MM.1S (cell line): ENCODE measurements at regions not wholly inside any gene's neighbourhood (a gene's known extent, or its start where the extent isn't known, plus 50 kb on each side); places are given as distances from the start of the nearest gene placed in this dataset.

ENCODE experiments used
- CTCF ChIP-seq: fragments of 300-600 bp; sonication (generic); IDR thresholded peaks from 2 replicates; pipeline ENCODE4 v1.5.1; 2016; ENCODE audit warnings: antibody characterized with exemption, low read length, mixed read lengths
- EZH2 ChIP-seq: fragments of 300-600 bp; sonication (generic); optimal IDR thresholded peaks from 2 replicates; pipeline ENCODE3; 2017; ENCODE audit warnings: low read depth, mild to moderate bottlenecking, antibody characterized with exemption, low read length, mixed read lengths
- EZH2phosphoT487 ChIP-seq: fragments of 300-600 bp; sonication (generic); IDR thresholded peaks from 2 replicates; pipeline ENCODE4 v1.6.1; 2018; ENCODE audit warnings: antibody characterized with exemption, low read length

GRCh38 chr14:31987721-31988120 lies 89.4 kb upstream of the ARHGAP5 start:
- TF ChIP-seq CTCF (no peak), EZH2 (no peak), EZH2phosphoT487 (no peak)
